ENCODE measurements at regions not wholly inside any gene's neighbourhood (a gene's known extent, or its start where the extent isn't known, plus 50 kb on each side); places are given as distances from the start of the nearest gene placed in this dataset.

DNA sequence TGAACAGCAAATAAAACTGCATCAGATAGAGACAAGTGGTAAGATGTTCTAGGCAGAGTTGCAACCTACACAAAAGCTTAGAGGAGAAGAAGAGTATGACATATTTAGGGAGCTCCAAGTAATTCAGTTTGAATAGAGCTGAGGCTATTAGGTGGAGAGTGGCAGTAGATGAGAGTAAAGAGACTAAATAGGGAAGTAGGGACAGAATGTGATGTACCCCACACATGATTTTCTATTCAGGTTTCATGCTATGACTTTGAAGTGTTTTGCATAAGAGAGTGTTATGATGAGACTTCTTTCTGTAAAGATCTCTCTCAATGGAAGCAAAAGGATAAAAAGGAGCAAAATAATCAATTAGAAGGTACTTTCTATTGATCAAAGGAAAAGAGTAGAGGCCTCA is 206.8 kb upstream of the ERBB4 start (continued):
- TF ChIP-seq, protein P1, sequence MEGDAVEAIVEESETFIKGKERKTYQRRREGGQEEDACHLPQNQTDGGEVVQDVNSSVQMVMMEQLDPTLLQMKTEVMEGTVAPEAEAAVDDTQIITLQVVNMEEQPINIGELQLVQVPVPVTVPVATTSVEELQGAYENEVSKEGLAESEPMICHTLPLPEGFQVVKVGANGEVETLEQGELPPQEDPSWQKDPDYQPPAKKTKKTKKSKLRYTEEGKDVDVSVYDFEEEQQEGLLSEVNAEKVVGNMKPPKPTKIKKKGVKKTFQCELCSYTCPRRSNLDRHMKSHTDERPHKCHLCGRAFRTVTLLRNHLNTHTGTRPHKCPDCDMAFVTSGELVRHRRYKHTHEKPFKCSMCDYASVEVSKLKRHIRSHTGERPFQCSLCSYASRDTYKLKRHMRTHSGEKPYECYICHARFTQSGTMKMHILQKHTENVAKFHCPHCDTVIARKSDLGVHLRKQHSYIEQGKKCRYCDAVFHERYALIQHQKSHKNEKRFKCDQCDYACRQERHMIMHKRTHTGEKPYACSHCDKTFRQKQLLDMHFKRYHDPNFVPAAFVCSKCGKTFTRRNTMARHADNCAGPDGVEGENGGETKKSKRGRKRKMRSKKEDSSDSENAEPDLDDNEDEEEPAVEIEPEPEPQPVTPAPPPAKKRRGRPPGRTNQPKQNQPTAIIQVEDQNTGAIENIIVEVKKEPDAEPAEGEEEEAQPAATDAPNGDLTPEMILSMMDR (conservative IDR thresholded peaks at IDR 0.05; ENCODE audit: low read depth in 2 of 2), result no peak
- TF ChIP-seq EZH2phosphoT487 (IDR thresholded peaks at IDR 0.05; ENCODE audit: unreplicated experiment), result no peak
- no peak for TF ChIP-seq ZNF114 (CRISPR knock-in tag; IDR thresholded peaks at IDR 0.05)
- TF ChIP-seq JUNB (IDR thresholded peaks at IDR 0.05; ENCODE audit: unreplicated experiment), result no peak
- no peak for TF ChIP-seq POLR2AphosphoS5 (IDR thresholded peaks at IDR 0.05; ENCODE audit: low read depth)
- TF ChIP-seq, protein P2, sequence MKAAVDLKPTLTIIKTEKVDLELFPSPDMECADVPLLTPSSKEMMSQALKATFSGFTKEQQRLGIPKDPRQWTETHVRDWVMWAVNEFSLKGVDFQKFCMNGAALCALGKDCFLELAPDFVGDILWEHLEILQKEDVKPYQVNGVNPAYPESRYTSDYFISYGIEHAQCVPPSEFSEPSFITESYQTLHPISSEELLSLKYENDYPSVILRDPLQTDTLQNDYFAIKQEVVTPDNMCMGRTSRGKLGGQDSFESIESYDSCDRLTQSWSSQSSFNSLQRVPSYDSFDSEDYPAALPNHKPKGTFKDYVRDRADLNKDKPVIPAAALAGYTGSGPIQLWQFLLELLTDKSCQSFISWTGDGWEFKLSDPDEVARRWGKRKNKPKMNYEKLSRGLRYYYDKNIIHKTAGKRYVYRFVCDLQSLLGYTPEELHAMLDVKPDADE (IDR thresholded peaks at IDR 0.05), result no peak
- TF ChIP-seq, protein P3, sequence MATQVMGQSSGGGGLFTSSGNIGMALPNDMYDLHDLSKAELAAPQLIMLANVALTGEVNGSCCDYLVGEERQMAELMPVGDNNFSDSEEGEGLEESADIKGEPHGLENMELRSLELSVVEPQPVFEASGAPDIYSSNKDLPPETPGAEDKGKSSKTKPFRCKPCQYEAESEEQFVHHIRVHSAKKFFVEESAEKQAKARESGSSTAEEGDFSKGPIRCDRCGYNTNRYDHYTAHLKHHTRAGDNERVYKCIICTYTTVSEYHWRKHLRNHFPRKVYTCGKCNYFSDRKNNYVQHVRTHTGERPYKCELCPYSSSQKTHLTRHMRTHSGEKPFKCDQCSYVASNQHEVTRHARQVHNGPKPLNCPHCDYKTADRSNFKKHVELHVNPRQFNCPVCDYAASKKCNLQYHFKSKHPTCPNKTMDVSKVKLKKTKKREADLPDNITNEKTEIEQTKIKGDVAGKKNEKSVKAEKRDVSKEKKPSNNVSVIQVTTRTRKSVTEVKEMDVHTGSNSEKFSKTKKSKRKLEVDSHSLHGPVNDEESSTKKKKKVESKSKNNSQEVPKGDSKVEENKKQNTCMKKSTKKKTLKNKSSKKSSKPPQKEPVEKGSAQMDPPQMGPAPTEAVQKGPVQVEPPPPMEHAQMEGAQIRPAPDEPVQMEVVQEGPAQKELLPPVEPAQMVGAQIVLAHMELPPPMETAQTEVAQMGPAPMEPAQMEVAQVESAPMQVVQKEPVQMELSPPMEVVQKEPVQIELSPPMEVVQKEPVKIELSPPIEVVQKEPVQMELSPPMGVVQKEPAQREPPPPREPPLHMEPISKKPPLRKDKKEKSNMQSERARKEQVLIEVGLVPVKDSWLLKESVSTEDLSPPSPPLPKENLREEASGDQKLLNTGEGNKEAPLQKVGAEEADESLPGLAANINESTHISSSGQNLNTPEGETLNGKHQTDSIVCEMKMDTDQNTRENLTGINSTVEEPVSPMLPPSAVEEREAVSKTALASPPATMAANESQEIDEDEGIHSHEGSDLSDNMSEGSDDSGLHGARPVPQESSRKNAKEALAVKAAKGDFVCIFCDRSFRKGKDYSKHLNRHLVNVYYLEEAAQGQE (IDR thresholded peaks at IDR 0.05; ENCODE audit: unreplicated experiment), result no peak
- TF ChIP-seq CREB1 (CRISPR knock-in tag; IDR thresholded peaks at IDR 0.05; ENCODE audit: low read depth), result no peak
- no peak for TF ChIP-seq ZNF331 (CRISPR knock-in tag; IDR thresholded peaks at IDR 0.05; ENCODE audit: low read depth)
- no peak for TF ChIP-seq NANOG (IDR thresholded peaks at IDR 0.05; ENCODE audit: borderline replicate concordance)

DNA sequence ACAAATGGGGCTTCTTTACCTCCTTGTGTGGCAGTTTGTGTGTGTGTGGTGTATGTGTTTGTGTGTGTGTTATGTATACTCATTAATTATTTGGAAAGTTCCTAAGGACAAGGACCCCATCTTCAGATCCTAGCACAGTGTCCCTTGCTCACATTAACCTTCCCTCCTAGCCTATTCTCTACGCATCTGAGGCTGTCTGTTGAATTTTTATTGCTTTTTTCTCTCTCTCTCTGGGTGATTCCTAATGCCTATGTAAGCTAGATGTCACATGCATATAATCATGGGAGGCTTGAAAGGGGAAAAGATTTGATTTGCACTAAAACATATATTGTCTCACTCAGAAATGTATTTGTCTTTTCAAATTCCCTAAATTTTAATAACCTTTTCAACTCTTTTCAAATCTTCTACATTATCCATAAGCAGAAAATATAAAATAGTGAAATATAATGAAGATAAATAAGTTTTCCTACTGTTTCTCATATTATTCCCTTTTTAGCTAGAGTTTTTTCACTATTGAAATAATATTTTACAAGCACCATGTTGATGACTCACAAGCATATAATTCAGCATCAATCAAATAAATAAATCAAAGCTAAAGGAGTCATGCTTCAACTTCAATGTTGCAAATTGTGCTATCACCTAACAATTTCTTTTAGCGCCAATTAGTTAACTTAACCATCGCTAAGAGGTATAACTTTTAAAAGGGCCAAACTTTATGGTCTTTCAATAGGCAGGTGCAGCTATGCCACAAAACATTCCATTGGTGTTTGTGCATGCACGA is 199.0 kb upstream of the ERBB4 start:
- Histone ChIP-seq H3K79me2 (replicated peaks; ENCODE audit: insufficient read depth) (no peaks in the 10 kb centered on the region), H2AFZ (no peak overlapping the region), H4K20me1 (replicated peaks; ENCODE audit: insufficient read depth) (no peaks in the 10 kb centered on the region), H3F3A (replicated peaks; ENCODE audit: low read depth) (no peaks in the 10 kb centered on the region), H3K4me3 (no peak overlapping the region), H3K27ac (ENCODE audit: low read depth) (no peak overlapping the region), H3K4me2 (no peak overlapping the region), H3K27me3 (ENCODE audit: insufficient read depth) (no peaks in the 10 kb centered on the region), H3K4me1 (ENCODE audit: insufficient read depth) (no peaks in the 10 kb centered on the region), H3K36me3 (ENCODE audit: insufficient read depth) (no peaks in the 10 kb centered on the region), H3K9me2 (ENCODE audit: insufficient read depth) (no peaks in the 10 kb centered on the region)
- Mint-ChIP-seq H3K4me1 (peaks cover 4% of the 10 kb centered on the region; the same call in 2 of the 3 replicates), H3K9me3 (no peaks in the 10 kb centered on the region), H3K27ac (no peak overlapping the region), H3K4me3 (no peak overlapping the region), H3K36me3 (ENCODE audit: low read depth) (no peaks in the 10 kb centered on the region), H3K27me3 (ENCODE audit: insufficient read depth, low read depth, poor library complexity) (no peaks in the 10 kb centered on the region)
- ATAC-seq (no peak), DNase-seq (ENCODE audit: low spot score) (no peak)
- TF ChIP-seq, protein P2 (IDR thresholded peaks at IDR 0.05), result no peak
- TF ChIP-seq, protein P4, sequence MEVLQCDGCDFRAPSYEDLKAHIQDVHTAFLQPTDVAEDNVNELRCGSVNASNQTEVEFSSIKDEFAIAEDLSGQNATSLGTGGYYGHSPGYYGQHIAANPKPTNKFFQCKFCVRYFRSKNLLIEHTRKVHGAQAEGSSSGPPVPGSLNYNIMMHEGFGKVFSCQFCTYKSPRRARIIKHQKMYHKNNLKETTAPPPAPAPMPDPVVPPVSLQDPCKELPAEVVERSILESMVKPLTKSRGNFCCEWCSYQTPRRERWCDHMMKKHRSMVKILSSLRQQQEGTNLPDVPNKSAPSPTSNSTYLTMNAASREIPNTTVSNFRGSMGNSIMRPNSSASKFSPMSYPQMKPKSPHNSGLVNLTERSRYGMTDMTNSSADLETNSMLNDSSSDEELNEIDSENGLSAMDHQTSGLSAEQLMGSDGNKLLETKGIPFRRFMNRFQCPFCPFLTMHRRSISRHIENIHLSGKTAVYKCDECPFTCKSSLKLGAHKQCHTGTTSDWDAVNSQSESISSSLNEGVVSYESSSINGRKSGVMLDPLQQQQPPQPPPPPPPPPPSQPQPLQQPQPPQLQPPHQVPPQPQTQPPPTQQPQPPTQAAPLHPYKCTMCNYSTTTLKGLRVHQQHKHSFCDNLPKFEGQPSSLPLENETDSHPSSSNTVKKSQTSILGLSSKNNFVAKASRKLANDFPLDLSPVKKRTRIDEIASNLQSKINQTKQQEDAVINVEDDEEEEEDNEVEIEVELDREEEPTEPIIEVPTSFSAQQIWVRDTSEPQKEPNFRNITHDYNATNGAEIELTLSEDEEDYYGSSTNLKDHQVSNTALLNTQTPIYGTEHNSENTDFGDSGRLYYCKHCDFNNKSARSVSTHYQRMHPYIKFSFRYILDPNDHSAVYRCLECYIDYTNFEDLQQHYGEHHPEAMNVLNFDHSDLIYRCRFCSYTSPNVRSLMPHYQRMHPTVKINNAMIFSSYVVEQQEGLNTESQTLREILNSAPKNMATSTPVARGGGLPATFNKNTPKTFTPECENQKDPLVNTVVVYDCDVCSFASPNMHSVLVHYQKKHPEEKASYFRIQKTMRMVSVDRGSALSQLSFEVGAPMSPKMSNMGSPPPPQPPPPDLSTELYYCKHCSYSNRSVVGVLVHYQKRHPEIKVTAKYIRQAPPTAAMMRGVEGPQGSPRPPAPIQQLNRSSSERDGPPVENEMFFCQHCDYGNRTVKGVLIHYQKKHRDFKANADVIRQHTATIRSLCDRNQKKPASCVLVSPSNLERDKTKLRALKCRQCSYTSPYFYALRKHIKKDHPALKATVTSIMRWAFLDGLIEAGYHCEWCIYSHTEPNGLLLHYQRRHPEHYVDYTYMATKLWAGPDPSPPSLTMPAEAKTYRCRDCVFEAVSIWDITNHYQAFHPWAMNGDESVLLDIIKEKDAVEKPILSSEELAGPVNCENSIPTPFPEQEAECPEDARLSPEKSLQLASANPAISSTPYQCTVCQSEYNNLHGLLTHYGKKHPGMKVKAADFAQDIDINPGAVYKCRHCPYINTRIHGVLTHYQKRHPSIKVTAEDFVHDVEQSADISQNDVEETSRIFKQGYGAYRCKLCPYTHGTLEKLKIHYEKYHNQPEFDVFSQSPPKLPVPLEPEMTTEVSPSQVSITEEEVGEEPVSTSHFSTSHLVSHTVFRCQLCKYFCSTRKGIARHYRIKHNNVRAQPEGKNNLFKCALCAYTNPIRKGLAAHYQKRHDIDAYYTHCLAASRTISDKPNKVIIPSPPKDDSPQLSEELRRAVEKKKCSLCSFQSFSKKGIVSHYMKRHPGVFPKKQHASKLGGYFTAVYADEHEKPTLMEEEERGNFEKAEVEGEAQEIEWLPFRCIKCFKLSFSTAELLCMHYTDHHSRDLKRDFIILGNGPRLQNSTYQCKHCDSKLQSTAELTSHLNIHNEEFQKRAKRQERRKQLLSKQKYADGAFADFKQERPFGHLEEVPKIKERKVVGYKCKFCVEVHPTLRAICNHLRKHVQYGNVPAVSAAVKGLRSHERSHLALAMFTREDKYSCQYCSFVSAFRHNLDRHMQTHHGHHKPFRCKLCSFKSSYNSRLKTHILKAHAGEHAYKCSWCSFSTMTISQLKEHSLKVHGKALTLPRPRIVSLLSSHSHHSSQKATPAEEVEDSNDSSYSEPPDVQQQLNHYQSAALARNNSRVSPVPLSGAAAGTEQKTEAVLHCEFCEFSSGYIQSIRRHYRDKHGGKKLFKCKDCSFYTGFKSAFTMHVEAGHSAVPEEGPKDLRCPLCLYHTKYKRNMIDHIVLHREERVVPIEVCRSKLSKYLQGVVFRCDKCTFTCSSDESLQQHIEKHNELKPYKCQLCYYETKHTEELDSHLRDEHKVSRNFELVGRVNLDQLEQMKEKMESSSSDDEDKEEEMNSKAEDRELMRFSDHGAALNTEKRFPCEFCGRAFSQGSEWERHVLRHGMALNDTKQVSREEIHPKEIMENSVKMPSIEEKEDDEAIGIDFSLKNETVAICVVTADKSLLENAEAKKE (CRISPR knock-in tag; IDR thresholded peaks at IDR 0.05), result no peak

Data from GM23338 (cell line).